Adrenal gland (tissue), 5 donors: ENCODE measurements at regions not wholly inside any gene's neighbourhood (a gene's known extent, or its start where the extent isn't known, plus 50 kb on each side); places are given as distances from the start of the nearest gene placed in this dataset.

Experiments
- CTCF ChIP-seq, 6 experiments: fragments of 450-650 bp in 4 of 6; fragments of 200-600 bp in 2 of 6; sonication (generic) in 1 of 6; IDR thresholded peaks; 1 replicate in 5 of 6; 2 replicates in 1 of 6; pipeline versions ENCODE4 v1.5.1 to v1.8.0; 2016 to 2021; ENCODE audit warnings: antibody characterized with exemption in 6 of 6, mild to moderate bottlenecking in 2 of 6, moderate library complexity in 1 of 6
- POLR2A ChIP-seq, 2 donors: fragments of 450-650 bp; IDR thresholded peaks; one replicate each; pipeline ENCODE4 v1.6.1; 2017; ENCODE audit warnings: antibody characterized with exemption in 2 of 2, mild to moderate bottlenecking in 2 of 2, moderate library complexity in 1 of 2
- donor health status: DM: no; HTN: no; CAD: no.

- TF ChIP-seq POLR2A (IDR thresholded peaks at IDR 0.05) (no peak), CTCF (IDR thresholded peaks at IDR 0.05) (no peak)
Observed at GRCh38 chr10:53356616-53357349, 584.2 kb upstream of the MBL2 start.
